ENCODE measurements at regions not wholly inside any gene's neighbourhood (a gene's known extent, or its start where the extent isn't known, plus 50 kb on each side); places are given as distances from the start of the nearest gene placed in this dataset.

- TF ChIP-seq, protein P1, sequence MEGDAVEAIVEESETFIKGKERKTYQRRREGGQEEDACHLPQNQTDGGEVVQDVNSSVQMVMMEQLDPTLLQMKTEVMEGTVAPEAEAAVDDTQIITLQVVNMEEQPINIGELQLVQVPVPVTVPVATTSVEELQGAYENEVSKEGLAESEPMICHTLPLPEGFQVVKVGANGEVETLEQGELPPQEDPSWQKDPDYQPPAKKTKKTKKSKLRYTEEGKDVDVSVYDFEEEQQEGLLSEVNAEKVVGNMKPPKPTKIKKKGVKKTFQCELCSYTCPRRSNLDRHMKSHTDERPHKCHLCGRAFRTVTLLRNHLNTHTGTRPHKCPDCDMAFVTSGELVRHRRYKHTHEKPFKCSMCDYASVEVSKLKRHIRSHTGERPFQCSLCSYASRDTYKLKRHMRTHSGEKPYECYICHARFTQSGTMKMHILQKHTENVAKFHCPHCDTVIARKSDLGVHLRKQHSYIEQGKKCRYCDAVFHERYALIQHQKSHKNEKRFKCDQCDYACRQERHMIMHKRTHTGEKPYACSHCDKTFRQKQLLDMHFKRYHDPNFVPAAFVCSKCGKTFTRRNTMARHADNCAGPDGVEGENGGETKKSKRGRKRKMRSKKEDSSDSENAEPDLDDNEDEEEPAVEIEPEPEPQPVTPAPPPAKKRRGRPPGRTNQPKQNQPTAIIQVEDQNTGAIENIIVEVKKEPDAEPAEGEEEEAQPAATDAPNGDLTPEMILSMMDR (CRISPR knock-in tag; IDR thresholded peaks at IDR 0.05) = no peak
- no peak for TF ChIP-seq ZNF580 (CRISPR knock-in tag; IDR thresholded peaks at IDR 0.05; ENCODE audit: borderline replicate concordance, low read depth)
- no peak for TF ChIP-seq ZBTB8A (CRISPR knock-in tag; IDR thresholded peaks at IDR 0.05; ENCODE audit: borderline replicate concordance, low read depth)
- no peak for TF ChIP-seq MAX (IDR thresholded peaks at IDR 0.05)
- no peak for TF ChIP-seq NFE2L2 (IDR thresholded peaks at IDR 0.05; ENCODE audit: low read length)
These were observed 85.3 kb upstream of the C16orf82 start for GRCh38 chr16:26981266-26981938.

Measured in HepG2 (cell line).